ENCODE measurements at regions not wholly inside any gene's neighbourhood (a gene's known extent, or its start where the extent isn't known, plus 50 kb on each side); places are given as distances from the start of the nearest gene placed in this dataset.

DNA sequence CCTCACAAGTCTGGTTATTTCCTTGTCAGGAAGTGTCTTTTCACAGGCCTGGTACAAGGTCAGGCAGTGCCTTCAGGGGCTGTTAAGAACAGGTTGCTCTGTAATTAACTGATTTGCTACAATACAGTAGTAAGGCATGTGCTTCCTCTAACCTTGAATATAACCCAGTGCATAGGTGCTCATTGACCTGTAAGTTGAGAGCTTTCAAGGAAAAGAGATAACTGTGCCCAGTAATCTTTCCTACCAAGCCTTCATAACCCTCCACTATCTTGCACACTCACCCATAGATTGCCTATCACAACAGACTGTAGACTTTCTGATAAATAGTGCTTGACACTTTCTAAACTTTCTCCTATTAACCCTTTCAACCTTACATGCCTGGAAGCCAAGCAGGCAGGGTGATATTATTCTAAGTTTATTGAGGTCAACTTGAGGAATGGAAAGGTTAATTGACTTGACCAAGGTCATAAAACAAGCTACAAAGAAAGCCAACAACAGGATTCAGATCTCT is 148.1 kb downstream of the PPARGC1A start:
- no peak for DNase-seq

GRCh38 chr4:23737571-23737970 is 152.3 kb downstream of the PPARGC1A start:
- no peak for DNase-seq

- DNase-seq = no peak
Measured at GRCh38 chr4:23736466-23736865, 153.4 kb downstream of the PPARGC1A start.

DNA sequence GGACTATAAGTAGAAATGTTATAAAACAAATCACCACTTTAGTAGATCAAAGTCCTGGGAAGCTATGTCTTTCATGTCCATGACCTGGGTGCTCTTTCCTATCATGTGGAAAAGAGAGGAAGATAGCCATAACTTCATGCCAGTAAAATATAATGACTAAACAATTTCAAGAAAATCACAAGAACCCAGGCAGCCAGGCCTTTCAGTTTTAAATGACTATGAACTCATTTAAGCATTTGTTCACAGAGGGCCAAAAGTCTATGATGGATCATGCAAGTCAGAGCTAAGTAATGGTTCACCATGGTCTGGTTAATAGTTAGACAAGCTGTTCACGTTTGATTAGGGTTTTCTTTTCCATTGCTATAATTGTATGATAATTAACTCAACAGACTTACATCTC is 155.8 kb downstream of the PPARGC1A start:
- DNase-seq = no peak

GRCh38 chr4:23733476-23733875 is 156.4 kb downstream of the PPARGC1A start:
- DNase-seq = no peak

- no peak for DNase-seq
Measured at GRCh38 chr4:23730998-23731397, 158.8 kb downstream of the PPARGC1A start.

DNA sequence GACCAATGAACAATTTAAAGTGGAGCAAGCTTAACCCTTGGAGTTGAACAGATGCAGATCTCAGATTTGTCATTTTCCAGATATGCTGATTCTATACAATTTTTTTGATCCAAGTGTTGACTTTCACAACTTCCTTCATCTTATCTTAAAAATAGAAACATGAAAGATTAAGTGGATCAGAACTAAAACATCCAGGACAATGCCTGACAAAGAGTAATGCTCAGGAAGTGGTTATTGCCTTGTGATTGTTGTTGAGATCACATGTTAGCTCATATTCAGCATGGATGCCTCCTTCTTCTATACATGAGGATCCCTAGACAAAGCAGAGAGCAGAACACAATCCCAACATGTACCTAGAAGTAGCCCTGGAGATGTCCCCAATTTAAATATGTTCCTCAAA is 160.9 kb downstream of the PPARGC1A start:
- no peak for DNase-seq

DNA sequence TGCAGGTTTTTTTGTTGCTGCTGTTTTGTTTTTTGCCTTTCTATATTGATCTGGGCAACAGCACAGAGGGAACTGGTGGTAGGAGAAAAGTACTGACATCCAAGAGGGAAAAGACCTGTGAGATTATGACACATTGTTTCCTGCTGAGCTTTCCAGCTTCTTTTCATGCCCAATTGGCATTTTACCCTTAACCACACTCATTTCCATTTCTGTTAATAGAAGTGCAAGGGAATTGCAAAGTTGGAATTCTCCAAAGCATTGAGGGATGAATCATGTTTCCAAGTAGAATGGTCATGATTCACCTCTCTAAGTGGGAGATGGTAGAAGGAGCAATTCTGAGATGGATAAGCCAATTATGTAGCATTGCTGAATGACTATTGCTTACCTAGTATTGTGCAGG is 161.5 kb downstream of the PPARGC1A start:
- DNase-seq = no peak

GRCh38 chr4:23720556-23720955 is 169.3 kb downstream of the PPARGC1A start:
- DNase-seq = no peak

- DNase-seq = no peak
Measured at GRCh38 chr4:23718435-23718834, 171.4 kb downstream of the PPARGC1A start.

GRCh38 chr4:23717528-23718248 is 172.2 kb downstream of the PPARGC1A start:
- peak; percentile 37 for DNase-seq

DNA sequence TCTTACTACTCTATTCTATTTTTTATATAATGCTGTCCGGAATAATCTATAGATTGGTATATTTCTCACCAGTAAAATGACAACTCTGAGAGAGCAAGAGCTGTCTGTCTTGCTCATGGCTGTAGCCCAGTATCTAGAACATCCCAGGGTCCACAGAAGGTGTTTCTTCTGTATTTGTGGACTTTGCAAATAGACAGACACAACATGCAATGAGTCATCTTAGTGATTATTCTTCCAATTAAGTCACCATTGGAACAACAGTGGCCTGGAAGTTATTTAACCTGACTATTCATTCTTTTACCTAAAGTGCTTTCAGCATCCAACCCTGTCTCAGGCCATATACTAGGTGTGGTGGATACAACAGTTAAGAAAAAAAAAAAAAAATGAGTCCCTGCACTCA is 179.5 kb downstream of the PPARGC1A start:
- no peak for DNase-seq

DNA sequence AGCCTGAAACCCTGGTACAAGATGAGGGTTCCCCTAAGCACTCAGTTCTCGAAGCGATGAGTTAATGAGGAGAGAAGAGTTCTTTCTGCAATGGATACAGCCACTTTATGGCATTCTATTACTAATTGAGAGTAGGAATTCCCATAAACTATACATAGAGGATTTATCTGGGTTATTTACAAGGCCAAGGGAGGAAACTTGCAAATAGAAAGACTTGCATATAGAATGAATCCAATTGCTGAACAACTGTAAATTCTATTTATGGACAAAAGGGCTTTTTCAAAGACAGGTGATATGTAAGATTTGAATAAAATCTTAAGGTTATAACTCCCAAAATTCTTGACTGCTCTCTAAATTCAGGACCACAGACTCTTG is 182.2 kb downstream of the PPARGC1A start:
- no peak for DNase-seq

DNA sequence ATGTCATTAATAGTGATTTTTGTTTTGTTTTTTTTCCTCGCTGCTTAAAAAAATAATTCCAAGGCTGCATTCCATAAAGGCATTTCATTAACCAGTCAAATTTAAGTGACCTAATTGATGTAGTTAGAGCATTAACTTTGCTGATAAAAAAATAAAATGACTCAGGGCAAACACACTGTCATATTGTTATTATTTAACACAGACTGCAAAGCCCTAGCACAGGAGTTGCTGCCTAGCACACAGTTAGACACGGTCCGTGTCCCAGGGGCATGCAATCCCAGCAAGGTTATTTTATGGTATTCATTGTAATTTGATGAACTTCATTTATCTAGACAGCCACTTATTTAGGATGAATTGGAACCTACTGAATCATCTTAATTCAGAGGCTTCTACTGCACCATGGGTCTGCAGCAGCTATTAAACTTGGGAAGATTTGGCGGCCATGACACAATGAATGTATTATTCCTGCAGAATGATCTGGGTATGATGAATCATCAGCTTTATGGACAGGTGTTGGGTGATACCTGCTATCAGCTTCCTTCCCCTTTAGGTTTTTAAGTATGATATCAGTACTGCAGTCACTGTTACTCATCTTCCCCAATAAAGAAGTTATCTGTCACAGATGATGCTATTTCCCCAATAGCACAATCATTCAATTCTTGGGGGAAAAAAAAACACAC is 182.7 kb downstream of the PPARGC1A start:
- no peak for DNase-seq

- no peak for DNase-seq
Measured at GRCh38 chr4:23700197-23700596, 189.7 kb downstream of the PPARGC1A start.

- no peak for DNase-seq
Measured at GRCh38 chr4:23697722-23698121, 192.1 kb downstream of the PPARGC1A start.

DNA sequence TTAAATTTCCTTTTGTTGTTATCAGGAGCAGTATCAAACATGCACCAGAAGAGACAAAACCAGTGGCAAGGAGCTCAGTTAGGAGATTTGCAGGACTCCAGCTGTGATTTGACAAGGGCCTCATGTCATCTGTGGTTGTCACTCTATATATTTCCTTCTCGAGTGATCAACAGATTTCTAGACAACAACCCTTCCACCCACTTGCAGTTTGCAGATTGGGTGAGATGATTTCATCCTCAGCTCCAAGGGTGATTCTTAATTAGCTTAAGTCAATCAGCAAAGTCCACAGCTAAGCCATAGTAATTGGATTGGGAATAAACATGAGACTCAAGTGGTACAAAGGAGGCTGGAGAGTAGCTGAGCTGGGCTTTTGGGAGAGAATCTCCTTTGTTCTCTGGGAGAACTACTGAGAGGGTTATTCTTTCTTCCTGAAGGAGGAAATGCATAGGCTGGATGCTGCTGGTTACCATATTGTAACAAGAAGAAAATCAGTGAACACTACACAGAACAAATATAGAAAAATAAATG is 192.8 kb downstream of the PPARGC1A start:
- no peak for DNase-seq

DNA sequence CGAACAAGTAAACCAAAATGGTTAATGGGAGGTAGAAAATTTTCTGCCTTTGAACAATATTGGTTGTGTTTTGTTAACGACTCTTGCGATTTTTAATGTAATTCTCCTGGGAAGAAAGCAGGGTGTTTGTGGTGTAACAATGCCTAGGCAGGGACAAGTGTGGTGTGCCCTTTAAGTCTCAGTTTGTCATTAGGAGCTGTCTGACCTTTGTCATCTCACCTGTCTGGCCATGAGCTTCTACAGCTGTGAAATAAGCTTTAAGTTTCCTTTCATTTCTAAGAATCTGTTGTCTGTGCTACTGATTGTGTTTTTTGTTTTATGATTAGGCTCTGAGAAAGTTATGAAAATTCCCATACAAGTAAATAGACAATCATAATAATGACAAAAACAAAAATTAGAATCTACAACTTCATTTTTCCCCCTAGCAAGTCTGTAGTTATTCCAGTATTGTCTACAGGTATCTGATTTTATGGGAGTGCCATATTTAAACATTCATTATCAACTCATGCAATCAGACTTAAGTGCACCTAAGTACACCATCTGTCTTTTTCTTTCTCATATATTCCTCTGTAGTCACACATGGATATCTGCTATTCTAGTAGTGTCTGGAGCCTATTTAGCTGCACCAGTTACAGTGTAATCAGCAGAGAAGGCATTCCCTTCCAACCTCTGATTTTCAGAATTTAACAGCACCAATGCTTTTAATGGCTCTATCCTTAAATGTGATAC is 203.5 kb downstream of the PPARGC1A start:
- DNase-seq = no peak

GRCh38 chr4:23685471-23685870 is 204.4 kb downstream of the PPARGC1A start:
- no peak for DNase-seq

DNA sequence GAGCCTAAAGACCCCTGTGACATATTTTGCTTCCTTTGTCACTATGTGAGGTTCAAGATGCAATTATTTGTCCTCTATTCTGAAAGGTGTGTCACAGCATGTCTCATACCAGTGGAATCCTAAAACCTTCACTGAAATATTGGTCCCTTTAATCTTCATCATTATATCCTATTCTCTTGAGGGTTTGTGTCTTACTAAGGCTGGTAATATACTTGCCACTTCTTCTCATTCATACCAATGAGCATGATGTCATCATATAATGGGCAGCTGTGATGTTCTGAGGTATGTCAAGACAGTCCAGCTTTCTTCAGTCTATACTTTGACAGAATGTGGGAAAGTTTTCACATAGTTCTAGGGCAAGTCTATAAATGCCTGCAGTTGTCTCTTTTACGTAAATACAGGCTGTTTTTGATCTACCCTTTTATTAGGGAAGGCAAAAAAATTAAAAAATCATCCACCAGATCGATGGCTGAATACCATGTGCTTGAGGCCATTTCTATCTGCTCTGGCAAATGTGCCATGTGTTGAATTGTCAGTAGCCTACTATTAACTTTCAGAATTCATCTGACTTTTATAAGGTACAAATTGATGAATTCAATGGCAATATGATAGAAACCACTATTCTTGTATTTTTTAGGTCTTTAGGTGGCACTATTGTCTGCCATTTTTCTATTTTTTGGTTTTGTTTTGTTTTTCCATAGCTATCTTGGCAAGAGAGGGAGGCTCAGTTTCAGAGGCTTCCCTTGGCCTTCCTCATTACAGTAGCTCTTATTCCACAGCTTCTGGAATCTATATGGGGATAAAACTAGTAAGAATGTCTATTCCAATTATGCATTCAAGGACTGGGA is 209.0 kb downstream of the PPARGC1A start:
- no peak for DNase-seq

DNA sequence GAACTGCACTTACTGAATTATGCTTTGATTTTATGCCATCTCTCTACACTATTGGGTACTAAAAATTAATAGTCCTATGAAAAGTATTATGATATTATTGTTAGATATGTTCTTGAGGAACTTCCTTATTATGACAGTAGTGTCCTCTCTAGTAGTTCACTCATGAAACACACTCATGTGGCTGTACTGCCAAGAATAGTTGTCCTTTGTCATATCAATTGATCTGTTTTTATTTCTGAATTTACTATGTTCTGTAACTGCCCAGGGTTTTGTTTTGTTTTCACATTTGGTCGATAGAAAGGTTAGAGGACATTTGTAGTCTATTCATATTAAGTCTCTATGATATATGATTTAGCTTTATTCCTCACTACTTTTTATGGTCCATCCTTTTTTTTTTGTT is 215.2 kb downstream of the PPARGC1A start:
- no peak for DNase-seq

DNA sequence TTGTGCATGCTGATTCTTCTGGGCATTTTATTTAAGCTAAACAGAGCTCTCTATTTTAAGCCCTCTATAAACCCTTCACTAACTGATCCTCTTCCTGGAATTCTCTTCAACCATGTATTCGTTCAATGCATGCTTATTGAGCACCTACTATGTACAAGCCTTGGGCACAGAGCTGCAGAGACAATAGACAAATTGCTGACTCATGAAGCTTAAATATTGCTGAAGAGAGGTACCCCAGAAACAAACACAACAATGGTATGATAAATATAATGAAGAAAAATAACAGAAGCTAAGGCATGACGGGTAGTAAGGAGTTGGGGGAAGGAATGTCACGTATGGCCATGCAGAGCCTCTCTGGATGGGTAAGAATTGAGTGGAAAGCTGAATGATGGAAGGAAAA is 222.2 kb downstream of the PPARGC1A start:
- no peak for DNase-seq

DNA sequence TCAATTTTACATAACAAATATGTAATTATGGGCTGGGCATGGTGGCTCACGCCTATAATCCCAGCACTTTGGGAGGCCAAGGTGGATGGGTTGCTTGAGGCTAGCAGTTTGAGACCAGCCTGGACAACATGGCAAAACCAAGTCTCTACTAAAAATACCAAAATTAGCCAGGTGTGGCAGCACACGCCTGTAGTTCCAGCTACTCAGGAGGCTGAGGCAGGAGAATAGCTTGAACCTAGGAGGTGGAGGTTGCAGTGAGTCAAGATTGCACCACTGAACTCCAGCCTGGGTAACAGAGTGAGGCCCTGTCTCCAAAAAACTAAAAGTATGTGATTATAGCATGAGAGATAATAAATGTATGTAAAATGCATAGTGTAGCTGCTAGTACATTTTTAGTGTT is 229.0 kb downstream of the PPARGC1A start:
- DNase-seq = no peak
